Panc1 (cell line): ENCODE measurements at regions not wholly inside any gene's neighbourhood (a gene's known extent, or its start where the extent isn't known, plus 50 kb on each side); places are given as distances from the start of the nearest gene placed in this dataset.
"Not testable (repeated sequence)": the region's sequence is repeated elsewhere in the genome, so short reads cannot be mapped to it uniquely, and the experiment has no call there.

ENCODE experiments used
- ATAC-seq: fragments of 200-7000 bp; cut with Tn5 transposase; 2 replicates; pipeline ENCODE4 v1.9.1; 2020; ENCODE audit warnings: mild to moderate bottlenecking, moderate library complexity
- BruUV-seq: library from RNA; stranded (reverse); fragments of 400-500 nt; replicated peaks from 2 replicates; lab custom pipeline; 2021; lab: Mats Ljungman, UMichigan
- CTCF ChIA-PET: fragments of 300-600 bp; sonication (Branson Sonifier 250); formaldehyde crosslinking; loops from one replicate; lab custom pipeline; 2022; ENCODE audit warnings: antibody characterized with exemption; lab: Charles Lee
- POLR2A ChIA-PET: fragments of 300-600 bp; sonication (Branson Sonifier 250); formaldehyde crosslinking; loops from one replicate; lab custom pipeline; 2022; ENCODE audit warnings: antibody characterized with exemption; lab: Charles Lee
- DNase-seq: peaks from one replicate; pipeline ENCODE4 v3.0.0-alpha.2; 2010; ENCODE audit warnings: low read depth, low spot score
- H3K27ac ChIP-seq: 2 replicates; pipeline ENCODE4 v1.5.1; 2011; ENCODE audit warnings: mild to moderate bottlenecking, low read length, inconsistent platforms
- H3K27me3 ChIP-seq: fragments of 200-500 bp; sonication (Bioruptor generic); 2 replicates; pipeline ENCODE4 v1.6.0; 2014; ENCODE audit warnings: low read length, inconsistent platforms; ENCODE audit not compliant: control insufficient read depth, insufficient read depth
- H3K36me3 ChIP-seq: fragments of 200-500 bp; sonication (Bioruptor generic); 2 replicates; pipeline ENCODE4 v1.5.1; 2014; ENCODE audit warnings: inconsistent platforms, mild to moderate bottlenecking, low read length, moderate library complexity; ENCODE audit not compliant: control insufficient read depth, insufficient read depth
- H3K4me1 ChIP-seq: 2 replicates; pipeline ENCODE4 v1.5.1; 2011; ENCODE audit warnings: inconsistent platforms, mild to moderate bottlenecking, low read length, moderate library complexity; ENCODE audit not compliant: control insufficient read depth, insufficient read depth
- H3K4me3 ChIP-seq, 2 experiments: 2 replicates each; pipeline ENCODE4 v1.5.1; 2011 to 2012; ENCODE audit warnings: low read depth in 2 of 2, low read length in 2 of 2, mild to moderate bottlenecking in 2 of 2, inconsistent platforms in 1 of 2, moderate library complexity in 1 of 2
- H3K9me3 ChIP-seq: fragments of 200-500 bp; sonication (Bioruptor generic); 2 replicates; pipeline ENCODE4 v1.5.1; 2014; ENCODE audit warnings: low read depth, mild to moderate bottlenecking, inconsistent platforms, low read length, moderate library complexity; ENCODE audit not compliant: control insufficient read depth, insufficient read depth
- POLR2AphosphoS5 ChIP-seq: IDR thresholded peaks from 2 replicates; pipeline ENCODE4 v1.6.1; 2012; ENCODE audit warnings: mild to moderate bottlenecking, low read depth, low read length, moderate library complexity
- SIN3A ChIP-seq: IDR thresholded peaks from 2 replicates; pipeline ENCODE4 v1.6.1; 2012; ENCODE audit warnings: low read depth, mild to moderate bottlenecking, low read length, moderate library complexity, borderline replicate concordance; ENCODE audit not compliant: insufficient read depth
- TCF7L2 ChIP-seq: IDR thresholded peaks from 2 replicates; pipeline ENCODE4 v1.6.1; 2011; ENCODE audit warnings: mild to moderate bottlenecking, low read depth, low read length, inconsistent platforms
- in situ Hi-C: cut with HindIII; loops from 2 replicates; pipeline ENCODE4 v1.10.0; 2016; ENCODE audit warnings: low sequenced_read_pairs, low pct_unique_long_range_greater_than_20kb
- intact Hi-C: fragments of 100-400 bp; cut with micrococcal nuclease; formaldehyde crosslinking; loops from one replicate; pipeline ENCODE4 v1.10.0; 2022; ENCODE audit not compliant: unreplicated experiment
- TF ChIP-seq, protein P1 (sequence below), 2 experiments: IDR thresholded peaks; 2 replicates each; pipeline ENCODE4 v1.6.1; 2011 to 2012; ENCODE audit warnings: low read depth in 2 of 2, control low read depth in 1 of 2, low read length in 1 of 2, mild to moderate bottlenecking in 1 of 2, moderate library complexity in 1 of 2; ENCODE audit not compliant: insufficient read depth in 1 of 2
- TF ChIP-seq, protein P2 (sequence below): fragments of 450-650 bp; IDR thresholded peaks from 2 replicates; pipeline ENCODE4 v1.5.1; 2017; ENCODE audit warnings: mild to moderate bottlenecking

DNA sequence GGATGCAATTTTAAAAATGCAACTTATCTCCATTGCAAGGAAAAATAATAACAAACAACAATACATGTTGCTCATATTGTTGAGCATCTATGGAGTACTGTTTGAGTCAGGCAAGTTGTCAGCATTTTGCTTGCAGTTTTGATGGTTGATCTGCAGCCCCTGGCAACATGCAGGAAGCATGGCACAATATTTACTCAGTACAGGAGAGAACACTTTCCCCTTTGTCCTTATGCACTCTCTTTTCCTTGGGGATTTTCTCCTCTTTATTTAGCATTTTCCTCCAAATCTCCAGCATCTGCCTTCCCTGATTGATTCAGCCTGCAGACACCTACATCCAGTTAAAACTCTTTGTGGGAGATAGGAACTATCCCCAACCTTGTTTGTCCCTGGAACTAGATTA, 620.5 kb upstream of the LRRN3 start:
- no TSS peak for BruUV-seq
- CTCF ChIA-PET: no interaction called here
- no peak overlapping the region for H3K27ac ChIP-seq
- intact Hi-C loops: no loop called here
- no peak overlapping the region for H3K4me3 ChIP-seq
- no peaks in the 10 kb centered on the region for H3K4me1 ChIP-seq
- POLR2A ChIA-PET: no interaction called here
- ATAC-seq: no peak
- TF ChIP-seq, protein P1, sequence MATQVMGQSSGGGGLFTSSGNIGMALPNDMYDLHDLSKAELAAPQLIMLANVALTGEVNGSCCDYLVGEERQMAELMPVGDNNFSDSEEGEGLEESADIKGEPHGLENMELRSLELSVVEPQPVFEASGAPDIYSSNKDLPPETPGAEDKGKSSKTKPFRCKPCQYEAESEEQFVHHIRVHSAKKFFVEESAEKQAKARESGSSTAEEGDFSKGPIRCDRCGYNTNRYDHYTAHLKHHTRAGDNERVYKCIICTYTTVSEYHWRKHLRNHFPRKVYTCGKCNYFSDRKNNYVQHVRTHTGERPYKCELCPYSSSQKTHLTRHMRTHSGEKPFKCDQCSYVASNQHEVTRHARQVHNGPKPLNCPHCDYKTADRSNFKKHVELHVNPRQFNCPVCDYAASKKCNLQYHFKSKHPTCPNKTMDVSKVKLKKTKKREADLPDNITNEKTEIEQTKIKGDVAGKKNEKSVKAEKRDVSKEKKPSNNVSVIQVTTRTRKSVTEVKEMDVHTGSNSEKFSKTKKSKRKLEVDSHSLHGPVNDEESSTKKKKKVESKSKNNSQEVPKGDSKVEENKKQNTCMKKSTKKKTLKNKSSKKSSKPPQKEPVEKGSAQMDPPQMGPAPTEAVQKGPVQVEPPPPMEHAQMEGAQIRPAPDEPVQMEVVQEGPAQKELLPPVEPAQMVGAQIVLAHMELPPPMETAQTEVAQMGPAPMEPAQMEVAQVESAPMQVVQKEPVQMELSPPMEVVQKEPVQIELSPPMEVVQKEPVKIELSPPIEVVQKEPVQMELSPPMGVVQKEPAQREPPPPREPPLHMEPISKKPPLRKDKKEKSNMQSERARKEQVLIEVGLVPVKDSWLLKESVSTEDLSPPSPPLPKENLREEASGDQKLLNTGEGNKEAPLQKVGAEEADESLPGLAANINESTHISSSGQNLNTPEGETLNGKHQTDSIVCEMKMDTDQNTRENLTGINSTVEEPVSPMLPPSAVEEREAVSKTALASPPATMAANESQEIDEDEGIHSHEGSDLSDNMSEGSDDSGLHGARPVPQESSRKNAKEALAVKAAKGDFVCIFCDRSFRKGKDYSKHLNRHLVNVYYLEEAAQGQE (IDR thresholded peaks at IDR 0.05; ENCODE audit: insufficient read depth in 1 of 2, low read depth in 2 of 2, low read length in 1 of 2): no peak
- TF ChIP-seq, protein P2, sequence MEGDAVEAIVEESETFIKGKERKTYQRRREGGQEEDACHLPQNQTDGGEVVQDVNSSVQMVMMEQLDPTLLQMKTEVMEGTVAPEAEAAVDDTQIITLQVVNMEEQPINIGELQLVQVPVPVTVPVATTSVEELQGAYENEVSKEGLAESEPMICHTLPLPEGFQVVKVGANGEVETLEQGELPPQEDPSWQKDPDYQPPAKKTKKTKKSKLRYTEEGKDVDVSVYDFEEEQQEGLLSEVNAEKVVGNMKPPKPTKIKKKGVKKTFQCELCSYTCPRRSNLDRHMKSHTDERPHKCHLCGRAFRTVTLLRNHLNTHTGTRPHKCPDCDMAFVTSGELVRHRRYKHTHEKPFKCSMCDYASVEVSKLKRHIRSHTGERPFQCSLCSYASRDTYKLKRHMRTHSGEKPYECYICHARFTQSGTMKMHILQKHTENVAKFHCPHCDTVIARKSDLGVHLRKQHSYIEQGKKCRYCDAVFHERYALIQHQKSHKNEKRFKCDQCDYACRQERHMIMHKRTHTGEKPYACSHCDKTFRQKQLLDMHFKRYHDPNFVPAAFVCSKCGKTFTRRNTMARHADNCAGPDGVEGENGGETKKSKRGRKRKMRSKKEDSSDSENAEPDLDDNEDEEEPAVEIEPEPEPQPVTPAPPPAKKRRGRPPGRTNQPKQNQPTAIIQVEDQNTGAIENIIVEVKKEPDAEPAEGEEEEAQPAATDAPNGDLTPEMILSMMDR: no peak
- no peak for TF ChIP-seq TCF7L2
- TF ChIP-seq POLR2AphosphoS5: no peak
- TF ChIP-seq SIN3A: no peak
- H3K36me3 ChIP-seq: no peaks in the 10 kb centered on the region
- in situ Hi-C loops: no loop called here
- no peaks in the 10 kb centered on the region for H3K9me3 ChIP-seq
- no peaks in the 10 kb centered on the region for H3K27me3 ChIP-seq
- DNase-seq: no peak

DNA sequence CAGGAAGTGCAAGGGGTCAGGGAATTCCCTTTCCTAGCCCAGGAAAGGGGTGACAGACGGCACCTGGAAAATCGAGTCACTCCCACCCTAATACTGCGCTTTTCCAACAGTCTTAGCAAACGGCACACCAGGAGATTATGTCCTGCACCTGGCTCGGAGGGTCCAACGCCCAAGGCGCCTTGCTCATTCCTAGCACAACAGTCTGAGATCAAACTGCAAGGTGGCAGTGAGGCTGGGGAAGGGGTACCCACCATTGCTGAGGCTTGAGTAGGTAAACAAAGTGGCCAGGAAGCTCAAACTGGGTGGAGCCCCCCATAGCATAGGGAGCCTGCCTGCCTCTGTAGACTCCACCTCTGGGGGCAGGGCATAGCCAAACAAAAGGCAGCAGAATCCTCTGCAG, 618.5 kb upstream of the LRRN3 start:
- POLR2A ChIA-PET, H3K4me1 ChIP-seq, in situ Hi-C loops, DNase-seq, CTCF ChIA-PET, H3K9me3 ChIP-seq, H3K27me3 ChIP-seq, H3K4me3 ChIP-seq, BruUV-seq, H3K36me3 ChIP-seq, ATAC-seq, intact Hi-C loops, H3K27ac ChIP-seq: not testable (repeated sequence)

DNA sequence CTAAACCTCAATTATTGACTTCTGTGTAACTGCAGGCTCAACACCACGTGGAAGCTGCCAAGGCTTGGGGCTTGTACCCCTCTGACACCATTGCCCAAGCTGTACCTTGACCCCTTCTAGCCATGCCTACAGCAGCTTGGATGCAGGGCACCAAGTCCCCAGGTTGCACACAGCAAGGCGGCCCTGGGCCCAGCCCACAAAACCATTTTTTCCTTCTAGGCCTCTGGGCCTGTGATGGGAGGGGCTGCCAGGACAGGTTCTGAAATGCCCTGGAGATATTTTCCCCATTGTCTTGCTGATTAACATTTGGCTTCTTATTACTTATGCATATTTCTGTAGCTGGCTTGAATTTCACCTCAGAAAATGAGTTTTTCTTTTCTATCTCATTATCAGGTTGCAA, 610.0 kb upstream of the LRRN3 start:
- no peaks in the 10 kb centered on the region for H3K9me3 ChIP-seq
- no peak for DNase-seq
- intact Hi-C loops: no loop called here
- no TSS peak for BruUV-seq
- no peak for ATAC-seq
- CTCF ChIA-PET: no interaction called here
- TF ChIP-seq, protein P1 (IDR thresholded peaks at IDR 0.05; ENCODE audit: insufficient read depth in 1 of 2, low read depth in 2 of 2, low read length in 1 of 2): no peak
- no peak for TF ChIP-seq POLR2AphosphoS5
- H3K4me1 ChIP-seq: no peaks in the 10 kb centered on the region
- no peak overlapping the region for H3K27ac ChIP-seq
- POLR2A ChIA-PET: no interaction called here
- no peaks in the 10 kb centered on the region for H3K27me3 ChIP-seq
- no peaks in the 10 kb centered on the region for H3K36me3 ChIP-seq
- H3K4me3 ChIP-seq: no peak overlapping the region
- in situ Hi-C loops: no loop called here
